GM20000 (cell line): ENCODE measurements at regions not wholly inside any gene's neighbourhood (a gene's known extent, or its start where the extent isn't known, plus 50 kb on each side); places are given as distances from the start of the nearest gene placed in this dataset.

Source experiments
- DNase-seq: peaks from one replicate; pipeline ENCODE4 v3.0.0; 2012; ENCODE audit warnings: low spot score
- CTCF ChIP-seq: IDR thresholded peaks from 2 replicates; pipeline ENCODE4 v1.5.1; 2012; ENCODE audit warnings: mild to moderate bottlenecking, control low read depth; ENCODE audit errors: extremely low read depth, missing control alignments

- DNase-seq = no peak
- TF ChIP-seq CTCF = no peak
Observed at GRCh38 chr11:42179216-42179615, 719.8 kb upstream of the LRRC4C start.

- no peak for TF ChIP-seq CTCF
- no peak for DNase-seq
Observed at GRCh38 chr11:42195289-42196013, 736.0 kb upstream of the LRRC4C start.

GRCh38 chr11:42200311-42200710 is 740.9 kb upstream of the LRRC4C start:
- DNase-seq = no peak
- TF ChIP-seq CTCF = no peak

DNA sequence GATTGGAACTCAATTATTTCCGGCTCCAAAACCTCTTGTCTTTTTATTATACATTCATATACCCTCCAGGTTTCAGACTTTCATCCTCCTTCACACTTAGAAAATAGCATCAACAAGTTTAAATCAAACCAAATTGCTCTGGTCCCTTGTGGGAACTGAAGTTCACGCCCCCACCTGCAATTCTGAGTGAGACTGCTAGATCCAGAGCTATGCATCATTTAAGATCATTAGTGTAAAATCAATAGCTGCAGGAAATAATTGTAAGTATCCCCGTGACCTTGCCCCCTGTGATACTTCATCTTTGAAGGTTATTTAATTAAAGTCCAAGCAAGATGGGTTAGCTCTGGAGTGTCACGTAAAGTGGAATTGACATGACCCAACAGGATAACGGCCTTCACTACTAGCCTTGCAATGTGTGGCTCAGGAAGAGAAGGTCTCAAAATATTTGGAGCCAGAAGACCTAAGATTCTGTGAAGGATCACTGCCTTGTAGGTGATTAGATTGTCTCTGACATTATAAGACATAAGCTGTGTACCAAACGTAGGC is 742.2 kb upstream of the LRRC4C start:
- DNase-seq = no peak
- no peak for TF ChIP-seq CTCF

- no peak for DNase-seq
- no peak for TF ChIP-seq CTCF
Observed at GRCh38 chr11:42205518-42205917, 746.1 kb upstream of the LRRC4C start.

- DNase-seq = no peak
- no peak for TF ChIP-seq CTCF
Observed at GRCh38 chr11:42225664-42226063, 766.2 kb upstream of the LRRC4C start.

DNA sequence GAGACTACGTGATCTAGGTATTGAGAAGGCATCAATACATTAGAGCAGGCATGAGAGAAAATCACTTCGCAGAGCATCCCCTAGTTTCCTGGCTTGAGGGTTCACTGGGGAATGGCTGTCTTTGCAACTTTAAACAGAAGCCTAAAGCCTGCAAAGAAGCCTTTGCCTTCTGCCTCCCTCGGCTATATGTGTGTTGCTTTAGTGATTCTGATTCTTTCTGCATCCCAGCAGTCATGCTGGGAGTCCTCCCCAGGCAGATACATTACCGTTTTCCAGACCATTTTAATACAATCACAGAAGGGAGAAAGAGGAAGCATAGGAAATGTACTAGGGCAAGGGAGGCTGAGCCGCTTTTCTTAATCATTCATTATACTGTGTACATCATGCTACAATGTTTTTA is 773.2 kb upstream of the LRRC4C start:
- DNase-seq = no peak
- no peak for TF ChIP-seq CTCF
